K562 (cell line): ENCODE measurements at regions not wholly inside any gene's neighbourhood (a gene's known extent, or its start where the extent isn't known, plus 50 kb on each side); places are given as distances from the start of the nearest gene placed in this dataset.

ENCODE experiments used
- ATAC-seq: fragments of 200-7000 bp; cut with Tn5 transposase; 3 replicates; pipeline ENCODE4 v1.9.1; 2020; ENCODE audit warnings: moderate library complexity
- BruUV-seq: library from RNA; stranded (reverse); fragments of 400-500 nt; replicated peaks from 2 replicates; lab custom pipeline; 2021; lab: Mats Ljungman, UMichigan
- CTCF ChIA-PET: fragments of 300-600 bp; formaldehyde crosslinking; extraction: SDS; loops from one replicate; lab custom pipeline; 2021; ENCODE audit warnings: low intra/inter-chr PET ratio; lab: Yijun Ruan, JAX
- POLR2A ChIA-PET: fragments of 300-600, 350-650 bp; sonication (Branson Sonifier 250); formaldehyde crosslinking; extraction: SDS; loops from one replicate; lab custom pipeline; 2021; ENCODE audit warnings: antibody characterized with exemption, inconsistent platforms; lab: Yijun Ruan, JAX
- DNase-seq, 4 experiments: peaks; one replicate each; pipeline versions ENCODE4 v3.0.0 to v3.0.0-alpha.2; 2011 to 2018; ENCODE audit warnings: low spot score in 3 of 4, mixed read lengths in 3 of 4; ENCODE audit errors: extremely low read depth in 1 of 4
- FAIRE-seq: peaks from 2 replicates; lab custom pipeline; 2011; peaks lifted over from hg19 to GRCh38; lab: Jason Lieb, UNC
- H2AFZ ChIP-seq: 2 replicates; pipeline ENCODE4 v1.6.0; 2011; ENCODE audit warnings: low read depth, low read length, control low read depth, inconsistent platforms
- H3K27ac ChIP-seq: fragments of 200-600 bp; 3 replicates; pipeline ENCODE4 v1.8.0; 2011; ENCODE audit warnings: low read depth, mild to moderate bottlenecking, control low read depth, inconsistent platforms, low read length, moderate library complexity, mixed read lengths; ENCODE audit errors: extremely low read depth
- H3K27me3 ChIP-seq, 2 experiments: fragments of 300-600 bp in 1 of 2; 2 replicates in 1 of 2; 3 replicates in 1 of 2; pipeline versions ENCODE4 v1.6.0 to v1.8.0; 2011; ENCODE audit warnings: inconsistent platforms in 2 of 2, low read length in 2 of 2, mild to moderate bottlenecking in 1 of 2, mixed read lengths in 1 of 2, moderate library complexity in 1 of 2; ENCODE audit not compliant: control insufficient read depth in 2 of 2, insufficient read depth in 2 of 2
- H3K36me3 ChIP-seq: fragments of 300-600 bp; 3 replicates; pipeline ENCODE4 v1.8.0; 2011; ENCODE audit warnings: mild to moderate bottlenecking, low read length, inconsistent platforms; ENCODE audit not compliant: control insufficient read depth, insufficient read depth
- H3K4me1 ChIP-seq, 2 experiments: fragments of 200-600 bp in 1 of 2; replicated peaks in 1 of 2; 2 replicates in 1 of 2; 3 replicates in 1 of 2; pipeline versions ENCODE4 v1.5.1 to v1.8.0; 2011; ENCODE audit warnings: inconsistent platforms in 2 of 2, low read length in 2 of 2, mild to moderate bottlenecking in 1 of 2, mixed read lengths in 1 of 2, moderate library complexity in 1 of 2; ENCODE audit not compliant: control insufficient read depth in 2 of 2, insufficient read depth in 2 of 2
- H3K4me2 ChIP-seq: 2 replicates; pipeline ENCODE4 v1.6.1; 2011; ENCODE audit warnings: low read length, control low read depth, inconsistent platforms, mixed read lengths; ENCODE audit not compliant: insufficient read depth
- H3K4me3 ChIP-seq: fragments of 200-600 bp; sonication (generic), shearing (Covaris generic); 2 replicates; pipeline ENCODE4 v1.5.1; 2016; ENCODE audit warnings: control low read depth, inconsistent platforms
- H3K79me2 ChIP-seq: fragments of 200-600 bp; 3 replicates; pipeline ENCODE4 v1.8.0; 2011; ENCODE audit warnings: low read length, inconsistent platforms; ENCODE audit not compliant: control insufficient read depth, insufficient read depth
- H3K9ac ChIP-seq, 2 experiments: 2 replicates each; pipeline versions ENCODE4 v1.6.0 to v1.6.1; 2011; ENCODE audit warnings: low read depth in 2 of 2, low read length in 2 of 2, control low read depth in 1 of 2, inconsistent platforms in 1 of 2, mild to moderate bottlenecking in 1 of 2, mixed read lengths in 1 of 2; ENCODE audit not compliant: insufficient read depth in 1 of 2
- H3K9me1 ChIP-seq: one replicate; pipeline ENCODE4 v1.6.0; 2011; ENCODE audit warnings: inconsistent platforms, mild to moderate bottlenecking, low read length, moderate library complexity; ENCODE audit not compliant: control insufficient read depth, insufficient read depth
- H3K9me3 ChIP-seq: replicated peaks from 2 replicates; pipeline ENCODE4 v1.5.1; 2011; ENCODE audit warnings: low read depth, low read length, inconsistent platforms; ENCODE audit not compliant: control insufficient read depth, insufficient read depth
- H4K20me1 ChIP-seq: replicated peaks from 2 replicates; pipeline ENCODE4 v1.6.1; 2011; ENCODE audit warnings: low read length, inconsistent platforms, mixed read lengths; ENCODE audit not compliant: control insufficient read depth, insufficient read depth
- ESRRA ChIP-seq: fragments of 450-650 bp; IDR thresholded peaks from 2 replicates; pipeline ENCODE4 v1.6.1; 2014; ENCODE audit warnings: low read depth, mild to moderate bottlenecking, moderate library complexity, borderline replicate concordance
- ETS1 ChIP-seq: conservative IDR thresholded peaks from 2 replicates; pipeline ENCODE4 v1.6.1; 2011; ENCODE audit warnings: low read depth, mild to moderate bottlenecking, low read length; ENCODE audit not compliant: control insufficient read depth
- FOXK2 ChIP-seq, 2 experiments: fragments of 450-650 bp; IDR thresholded peaks in 1 of 2; conservative IDR thresholded peaks in 1 of 2; 2 replicates each; pipeline ENCODE4 v1.6.1; 2016; ENCODE audit warnings: low read depth in 2 of 2, mild to moderate bottlenecking in 1 of 2
- MEF2D ChIP-seq: conservative IDR thresholded peaks from 2 replicates; pipeline ENCODE4 v1.6.1; 2016; ENCODE audit warnings: low read depth, missing genetic modification characterization, missing compliant biosample characterization
- NR2C2 ChIP-seq, 2 experiments: fragments of 200-800 bp in 1 of 2; sonication (Bioruptor generic) in 1 of 2; sonication (generic) in 1 of 2; formaldehyde crosslinking in 1 of 2; IDR thresholded peaks; 2 replicates each; pipeline versions ENCODE4 v1.6.1 to v1.8.0; 2016 to 2022; ENCODE audit warnings: mild to moderate bottlenecking in 1 of 2, missing compliant biosample characterization in 1 of 2, missing genetic modification characterization in 1 of 2, missing genetic modification reagents in 1 of 2
- OTX1 ChIP-seq: fragments of 450-650 bp; formaldehyde crosslinking; IDR thresholded peaks from 2 replicates; pipeline ENCODE4 v1.4.0; 2022; ENCODE audit warnings: mild to moderate bottlenecking
- SOX6 ChIP-seq: fragments of 450-650 bp; IDR thresholded peaks from 2 replicates; pipeline ENCODE4 v1.6.1; 2014; ENCODE audit warnings: mild to moderate bottlenecking
- TAF1 ChIP-seq: IDR thresholded peaks from 2 replicates; pipeline ENCODE4 v1.6.1; 2011; ENCODE audit warnings: mild to moderate bottlenecking, low read length, moderate library complexity; ENCODE audit not compliant: insufficient read depth, control insufficient read depth, severe bottlenecking; ENCODE audit errors: extremely low read depth
- THRAP3 ChIP-seq: fragments of 450-650 bp; IDR thresholded peaks from 2 replicates; pipeline ENCODE4 v1.6.1; 2016; ENCODE audit warnings: mild to moderate bottlenecking, inconsistent platforms, borderline replicate concordance
- ZNF318 ChIP-seq, 2 experiments: fragments of 450-650 bp; IDR thresholded peaks; 2 replicates each; pipeline ENCODE4 v1.6.1; 2016; ENCODE audit warnings: mild to moderate bottlenecking in 2 of 2, borderline replicate concordance in 1 of 2, low read depth in 1 of 2, moderate library complexity in 1 of 2
- ZNF347 ChIP-seq: fragments of 450-650 bp; formaldehyde crosslinking; IDR thresholded peaks from 2 replicates; pipeline ENCODE4 v1.4.0; 2020; ENCODE audit warnings: low read depth, mild to moderate bottlenecking, moderate library complexity
- ZNF766 ChIP-seq: fragments of 200-800 bp; sonication (Bioruptor generic); conservative IDR thresholded peaks from 2 replicates; pipeline ENCODE4 v1.6.1; 2016; ENCODE audit warnings: missing genetic modification characterization, missing compliant biosample characterization
- WGBS: fragments of 100-300 bp; shearing (Covaris generic); methylation state at CpG from one replicate; pipeline ENCODE4 v1.1.6; 2016; ENCODE audit warnings: low coverage, mixed read lengths; ENCODE audit not compliant: insufficient coverage; ENCODE audit errors: missing lambda C conversion rate; 5-methylcytosine and 5-hydroxymethylcytosine counted together
- in situ Hi-C: fragments of 300-500 bp; cut with MboI; formaldehyde crosslinking; loops from 4 replicates; pipeline ENCODE4 v1.15.0; 2018; ENCODE audit warnings: inconsistent platforms, mixed read lengths
- intact Hi-C: fragments of 100-400 bp; cut with micrococcal nuclease; formaldehyde crosslinking; loops from 2 replicates; pipeline ENCODE4 v1.14.2; 2022

- H3K9me3 ChIP-seq = no peaks in the 10 kb centered on the region
- in situ Hi-C loops (no loop called here), intact Hi-C loops (no loop called here)
- H3K79me2 ChIP-seq = no peaks in the 10 kb centered on the region
- no peaks in the 10 kb centered on the region for H3K36me3 ChIP-seq
- FAIRE-seq (no peak), ATAC-seq (no peak), DNase-seq (no peak)
- peaks cover 8 to 23% of the 10 kb centered on the region in 2 experiments; a peak in 4 of 5 replicates for H3K27me3 ChIP-seq
- no peaks in the 10 kb centered on the region for H3K4me1 ChIP-seq
- WGBS = 0% methylated on average over 4 of the region's 4 CpGs
- ChIA-PET CTCF (no interaction called here), POLR2A (interaction anchor here (0.5 to 1.5 kb wide), 2 partner anchors 13 to 170 kb away, joined by 3 read pairs; no protein-coding TSS in a partner anchor)
- no peak overlapping the region for H2AFZ ChIP-seq
- H3K27ac ChIP-seq = no peak overlapping the region
- no peak overlapping the region for H3K4me2 ChIP-seq
- H3K9me1 ChIP-seq = no peaks in the 10 kb centered on the region
- H3K4me3 ChIP-seq = no peak overlapping the region
- no peak overlapping the region for H3K9ac ChIP-seq
- BruUV-seq = no TSS peak
- H4K20me1 ChIP-seq = no peaks in the 10 kb centered on the region
- TF ChIP-seq ZNF766 (no peak), MEF2D (tag) (no peak), ETS1 (no peak), SOX6 (no peak), NR2C2 (CRISPR knock-in tag; IDR thresholded peaks at IDR 0.05) (no peak), NR2C2 (tag; IDR thresholded peaks at IDR 0.05) (no peak), ZNF318 (IDR thresholded peaks at IDR 0.05; ENCODE audit: borderline replicate concordance in 1 of 2, low read depth in 1 of 2) (no peak), TAF1 (no peak), ESRRA (no peak), ZNF347 (no peak), OTX1 (CRISPR knock-in tag) (no peak), FOXK2 (conservative IDR thresholded peaks at IDR 0.05 in 1 of 2, IDR thresholded peaks at IDR 0.05 in 1 of 2; ENCODE audit: low read depth in 2 of 2) (no peak), THRAP3 (no peak)
Observed at GRCh38 chr5:73365301-73365853, 83.2 kb downstream of the FOXD1 start.
